ENCODE measurements at regions not wholly inside any gene's neighbourhood (a gene's known extent, or its start where the extent isn't known, plus 50 kb on each side); places are given as distances from the start of the nearest gene placed in this dataset.

GRCh38 chr2:176507786-176508185, 238.5 kb downstream of the MTX2 start:
- no peaks in the 10 kb centered on the region for H3K4me1 ChIP-seq (ENCODE audit: control insufficient read depth in 2 of 2, insufficient read depth in 2 of 2, low read length in 1 of 2)
- H3K9me3 ChIP-seq (ENCODE audit: control insufficient read depth in 2 of 2, insufficient read depth in 1 of 2, low read depth in 1 of 2, low read length in 1 of 2) = no peaks in the 10 kb centered on the region
- no peaks in the 10 kb centered on the region for H3K36me3 ChIP-seq (ENCODE audit: control insufficient read depth in 2 of 2, insufficient read depth in 2 of 2, low read length in 1 of 2)
- WGBS, 2 donors = 79 to 83% methylated on average over 3 of the region's 3 CpGs
- no peak overlapping the region for H3K27ac ChIP-seq (ENCODE audit: low read depth in 2 of 2, low read length in 1 of 2)
- H3K27me3 ChIP-seq (ENCODE audit: control insufficient read depth in 1 of 2, insufficient read depth in 2 of 2, low read length in 2 of 2) = no peaks in the 10 kb centered on the region
- H3K4me3 ChIP-seq (ENCODE audit: low read depth in 1 of 2, low read length in 2 of 2) = no peak overlapping the region

GRCh38 chr2:176508374-176508773, 239.1 kb downstream of the MTX2 start:
- WGBS, 2 donors = 94% methylated on average over 1 of the region's 1 CpG
- Histone ChIP-seq H3K27me3 (ENCODE audit: control insufficient read depth in 1 of 2, insufficient read depth in 2 of 2, low read length in 2 of 2) (no peaks in the 10 kb centered on the region), H3K27ac (ENCODE audit: low read depth in 2 of 2, low read length in 1 of 2) (no peak overlapping the region), H3K36me3 (ENCODE audit: control insufficient read depth in 2 of 2, insufficient read depth in 2 of 2, low read length in 1 of 2) (no peaks in the 10 kb centered on the region), H3K4me1 (ENCODE audit: control insufficient read depth in 2 of 2, insufficient read depth in 2 of 2, low read length in 1 of 2) (no peaks in the 10 kb centered on the region), H3K4me3 (ENCODE audit: low read depth in 1 of 2, low read length in 2 of 2) (no peak overlapping the region), H3K9me3 (ENCODE audit: control insufficient read depth in 2 of 2, insufficient read depth in 1 of 2, low read depth in 1 of 2, low read length in 1 of 2) (no peaks in the 10 kb centered on the region)

DNA sequence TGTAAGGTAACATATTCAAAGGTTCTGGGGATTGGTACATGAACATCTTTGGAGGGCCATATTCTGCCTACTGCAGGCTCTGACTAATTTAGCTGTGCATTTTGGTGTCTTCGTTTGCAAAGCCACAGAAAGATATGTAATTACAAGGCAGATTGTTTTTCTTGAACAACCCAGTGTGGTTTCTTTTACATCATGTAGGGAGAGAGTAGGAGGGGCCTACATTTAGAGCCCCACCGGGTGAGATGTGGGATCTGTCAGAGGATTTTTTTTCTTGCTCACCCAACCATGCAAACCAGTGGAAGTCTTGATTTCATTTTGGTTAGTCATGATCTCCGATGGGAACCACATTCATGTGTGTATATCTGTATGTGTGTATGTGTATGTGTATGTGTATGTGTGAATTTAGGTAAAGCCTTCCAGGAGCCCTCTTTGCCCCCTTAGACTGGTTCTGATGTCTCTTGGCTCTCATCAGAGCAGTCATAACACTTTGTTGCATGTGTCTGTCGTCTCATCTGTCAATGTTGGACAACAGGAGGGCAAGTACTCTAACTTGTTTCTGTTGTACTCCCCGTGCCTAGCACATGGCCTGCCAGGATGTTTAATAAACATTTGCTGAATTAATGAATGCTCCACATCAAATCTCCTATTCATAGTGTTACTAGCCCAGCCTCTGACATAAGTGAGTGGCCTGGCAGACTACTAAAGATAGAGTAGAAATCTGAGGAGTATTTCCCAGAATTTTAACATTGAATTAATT, 239.9 kb downstream of the MTX2 start:
- H3K4me3 ChIP-seq (ENCODE audit: low read depth in 1 of 2, low read length in 2 of 2) = no peak overlapping the region
- no peaks in the 10 kb centered on the region for H3K36me3 ChIP-seq (ENCODE audit: control insufficient read depth in 2 of 2, insufficient read depth in 2 of 2, low read length in 1 of 2)
- H3K27ac ChIP-seq (ENCODE audit: low read depth in 2 of 2, low read length in 1 of 2) = no peak overlapping the region
- no peaks in the 10 kb centered on the region for H3K9me3 ChIP-seq (ENCODE audit: control insufficient read depth in 2 of 2, insufficient read depth in 1 of 2, low read depth in 1 of 2, low read length in 1 of 2)
- H3K27me3 ChIP-seq (ENCODE audit: control insufficient read depth in 1 of 2, insufficient read depth in 2 of 2, low read length in 2 of 2) = no peaks in the 10 kb centered on the region
- 61 to 67% methylated on average over 5 of the region's 5 CpGs for WGBS, 2 donors
- H3K4me1 ChIP-seq (ENCODE audit: control insufficient read depth in 2 of 2, insufficient read depth in 2 of 2, low read length in 1 of 2) = no peaks in the 10 kb centered on the region

GRCh38 chr2:176514276-176514675, 245.0 kb downstream of the MTX2 start:
- Histone ChIP-seq H3K36me3 (ENCODE audit: control insufficient read depth in 2 of 2, insufficient read depth in 2 of 2, low read length in 1 of 2) (no peaks in the 10 kb centered on the region), H3K27ac (ENCODE audit: low read depth in 2 of 2, low read length in 1 of 2) (no peak overlapping the region), H3K27me3 (ENCODE audit: control insufficient read depth in 1 of 2, insufficient read depth in 2 of 2, low read length in 2 of 2) (no peaks in the 10 kb centered on the region), H3K9me3 (ENCODE audit: control insufficient read depth in 2 of 2, insufficient read depth in 1 of 2, low read depth in 1 of 2, low read length in 1 of 2) (no peaks in the 10 kb centered on the region), H3K4me1 (ENCODE audit: control insufficient read depth in 2 of 2, insufficient read depth in 2 of 2, low read length in 1 of 2) (no peaks in the 10 kb centered on the region), H3K4me3 (ENCODE audit: low read depth in 1 of 2, low read length in 2 of 2) (no peak overlapping the region)
- WGBS, 2 donors = 60 to 78% methylated on average over 5 of the region's 5 CpGs

GRCh38 chr2:176514805-176515500, 245.7 kb downstream of the MTX2 start:
- H3K9me3 ChIP-seq (ENCODE audit: control insufficient read depth in 2 of 2, insufficient read depth in 1 of 2, low read depth in 1 of 2, low read length in 1 of 2) = no peaks in the 10 kb centered on the region
- H3K27me3 ChIP-seq (ENCODE audit: control insufficient read depth in 1 of 2, insufficient read depth in 2 of 2, low read length in 2 of 2) = no peaks in the 10 kb centered on the region
- no peaks in the 10 kb centered on the region for H3K4me1 ChIP-seq (ENCODE audit: control insufficient read depth in 2 of 2, insufficient read depth in 2 of 2, low read length in 1 of 2)
- no peak overlapping the region for H3K4me3 ChIP-seq (ENCODE audit: low read depth in 1 of 2, low read length in 2 of 2)
- no peaks in the 10 kb centered on the region for H3K36me3 ChIP-seq (ENCODE audit: control insufficient read depth in 2 of 2, insufficient read depth in 2 of 2, low read length in 1 of 2)
- H3K27ac ChIP-seq (ENCODE audit: low read depth in 2 of 2, low read length in 1 of 2) = no peak overlapping the region
- 75 to 77% methylated on average over 6 of the region's 6 CpGs for WGBS, 2 donors

DNA sequence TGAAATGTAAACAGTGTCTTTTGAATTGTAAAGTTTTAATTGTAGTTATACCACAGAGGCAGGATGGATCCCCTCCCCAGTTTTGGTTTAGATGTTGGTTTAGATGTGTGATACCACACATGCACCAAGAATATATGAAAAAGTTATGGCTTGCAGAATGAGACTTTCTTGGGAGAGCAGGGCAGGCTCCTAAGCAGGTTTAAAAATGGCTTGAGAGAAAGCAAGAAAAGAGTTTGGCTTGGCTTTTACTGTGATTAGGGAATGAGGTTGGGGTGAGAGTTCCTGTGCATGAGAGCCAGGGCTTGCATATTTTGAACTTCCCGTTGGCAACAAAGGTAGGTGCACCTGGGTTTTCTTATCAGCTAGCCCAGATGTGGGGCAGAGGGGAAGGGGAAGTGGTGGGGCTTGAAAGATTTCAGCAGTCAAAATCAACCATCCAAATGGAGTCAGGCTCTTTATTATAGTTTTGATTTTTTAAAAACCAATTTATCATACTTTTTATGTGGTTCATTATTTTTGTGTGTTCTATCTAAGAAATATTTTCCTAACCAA, 246.9 kb downstream of the MTX2 start:
- 19 to 60% methylated on average over 1 of the region's 1 CpG for WGBS, 2 donors
- Histone ChIP-seq H3K9me3 (ENCODE audit: control insufficient read depth in 2 of 2, insufficient read depth in 1 of 2, low read depth in 1 of 2, low read length in 1 of 2) (no peaks in the 10 kb centered on the region), H3K4me3 (ENCODE audit: low read depth in 1 of 2, low read length in 2 of 2) (no peak overlapping the region)

DNA sequence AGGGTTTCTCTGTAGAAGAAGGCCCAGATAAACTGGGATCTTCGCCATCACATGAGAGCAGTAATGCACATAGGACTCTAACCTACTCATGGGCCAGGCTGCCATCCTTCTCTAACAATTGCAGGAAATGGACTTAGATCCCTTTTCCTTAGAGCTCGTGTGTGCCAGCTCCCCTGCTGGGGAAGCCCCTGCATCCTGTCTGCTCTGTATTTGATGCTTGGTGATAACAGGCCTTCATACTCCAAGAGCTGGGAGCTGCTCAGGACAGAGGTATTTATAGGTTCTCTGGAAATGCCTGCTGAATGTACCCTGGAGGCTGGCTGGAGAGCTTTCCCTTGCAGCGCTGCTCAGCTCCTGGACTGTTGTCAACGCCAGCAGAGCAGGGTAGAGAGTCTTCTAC, 249.6 kb downstream of the MTX2 start:
- Histone ChIP-seq H3K36me3 (ENCODE audit: control insufficient read depth in 2 of 2, insufficient read depth in 2 of 2, low read length in 1 of 2) (no peaks in the 10 kb centered on the region), H3K4me3 (ENCODE audit: low read depth in 1 of 2, low read length in 2 of 2) (no peak overlapping the region), H3K9me3 (ENCODE audit: control insufficient read depth in 2 of 2, insufficient read depth in 1 of 2, low read depth in 1 of 2, low read length in 1 of 2) (no peaks in the 10 kb centered on the region), H3K27me3 (ENCODE audit: control insufficient read depth in 1 of 2, insufficient read depth in 2 of 2, low read length in 2 of 2) (no peaks in the 10 kb centered on the region), H3K4me1 (ENCODE audit: control insufficient read depth in 2 of 2, insufficient read depth in 2 of 2, low read length in 1 of 2) (no peaks in the 10 kb centered on the region), H3K27ac (ENCODE audit: low read depth in 2 of 2, low read length in 1 of 2) (no peak overlapping the region)
- WGBS, 2 donors = 65 to 71% methylated on average over 4 of the region's 4 CpGs

More for the DNA sequence above, 246.9 kb downstream of the MTX2 start:
- Histone ChIP-seq H3K27ac (ENCODE audit: low read depth in 2 of 2, low read length in 1 of 2) (no peak overlapping the region), H3K4me1 (ENCODE audit: control insufficient read depth in 2 of 2, insufficient read depth in 2 of 2, low read length in 1 of 2) (no peaks in the 10 kb centered on the region), H3K27me3 (ENCODE audit: control insufficient read depth in 1 of 2, insufficient read depth in 2 of 2, low read length in 2 of 2) (no peaks in the 10 kb centered on the region), H3K36me3 (ENCODE audit: control insufficient read depth in 2 of 2, insufficient read depth in 2 of 2, low read length in 1 of 2) (no peaks in the 10 kb centered on the region)

DNA sequence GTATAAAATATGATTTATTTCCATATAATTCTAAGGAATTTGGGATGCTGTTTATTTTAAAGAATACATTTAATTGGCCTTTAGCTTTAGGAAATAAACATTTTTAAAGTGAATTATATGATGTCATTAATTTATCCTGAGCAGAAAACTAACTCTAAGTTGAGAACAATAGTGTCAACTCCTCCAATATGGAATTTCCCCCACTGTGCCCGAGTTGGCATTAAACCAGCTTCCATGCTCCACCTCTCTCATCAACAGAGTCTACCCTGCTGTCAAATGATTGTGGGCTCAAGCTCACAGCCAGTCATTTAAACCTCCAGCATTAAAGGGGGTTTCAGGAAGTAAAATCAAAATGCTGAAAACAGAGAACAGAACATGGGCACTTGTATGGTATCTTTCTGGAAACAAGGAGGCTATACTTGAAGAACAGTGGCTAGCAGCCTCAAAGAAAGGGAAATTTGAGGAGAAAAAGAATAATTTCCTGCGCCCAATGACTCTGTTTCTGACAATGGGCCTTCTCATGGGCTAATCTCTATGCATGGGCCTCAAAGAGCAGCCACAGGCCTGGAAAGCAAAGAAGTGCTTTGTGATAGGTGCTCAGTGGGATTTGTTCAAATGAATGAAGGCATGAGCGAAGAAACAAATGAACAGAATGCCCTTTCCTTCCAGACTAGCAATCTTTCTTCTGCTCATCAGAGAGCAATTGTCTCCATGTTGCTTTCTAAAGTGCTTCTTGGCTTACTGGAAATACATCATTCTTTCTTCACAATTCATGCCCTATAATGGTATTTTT, 252.8 kb downstream of the MTX2 start:
- Histone ChIP-seq H3K27me3 (ENCODE audit: control insufficient read depth in 1 of 2, insufficient read depth in 2 of 2, low read length in 2 of 2) (no peaks in the 10 kb centered on the region), H3K4me3 (ENCODE audit: low read depth in 1 of 2, low read length in 2 of 2) (no peak overlapping the region), H3K27ac (ENCODE audit: low read depth in 2 of 2, low read length in 1 of 2) (no peak overlapping the region), H3K9me3 (ENCODE audit: control insufficient read depth in 2 of 2, insufficient read depth in 1 of 2, low read depth in 1 of 2, low read length in 1 of 2) (no peaks in the 10 kb centered on the region), H3K4me1 (ENCODE audit: control insufficient read depth in 2 of 2, insufficient read depth in 2 of 2, low read length in 1 of 2) (no peaks in the 10 kb centered on the region), H3K36me3 (ENCODE audit: control insufficient read depth in 2 of 2, insufficient read depth in 2 of 2, low read length in 1 of 2) (no peaks in the 10 kb centered on the region)
- WGBS, 2 donors = 58 to 71% methylated on average over 3 of the region's 3 CpGs

DNA sequence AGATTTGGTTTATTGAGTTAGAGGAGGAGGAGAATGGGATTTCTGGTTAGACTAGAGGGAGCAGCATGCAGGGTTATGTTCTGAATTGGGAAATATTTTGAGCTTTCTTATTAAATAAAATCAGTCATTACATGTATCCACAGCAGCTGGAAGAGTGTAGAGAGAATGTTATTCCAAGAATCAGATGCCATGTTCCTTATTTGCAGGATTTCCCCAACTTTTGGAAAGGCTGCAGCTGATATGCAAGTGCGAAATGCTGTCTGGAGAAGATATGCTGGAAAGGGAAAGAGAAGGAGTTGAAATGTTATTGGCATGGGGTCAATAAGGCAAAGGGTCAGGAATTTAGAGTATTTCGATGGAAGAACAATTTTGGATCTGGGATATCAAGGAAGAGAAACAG, 255.8 kb downstream of the MTX2 start:
- peaks cover 0 to 3% of the 10 kb centered on the region in 2 donors for H3K36me3 ChIP-seq (ENCODE audit: control insufficient read depth in 2 of 2, insufficient read depth in 2 of 2, low read length in 1 of 2)
- H3K27ac ChIP-seq (ENCODE audit: low read depth in 2 of 2, low read length in 1 of 2) = no peak overlapping the region
- peaks cover 0 to 3% of the 10 kb centered on the region in 2 donors for H3K27me3 ChIP-seq (ENCODE audit: control insufficient read depth in 1 of 2, insufficient read depth in 2 of 2, low read length in 2 of 2)
- H3K4me1 ChIP-seq (ENCODE audit: control insufficient read depth in 2 of 2, insufficient read depth in 2 of 2, low read length in 1 of 2) = no peaks in the 10 kb centered on the region
- no peaks in the 10 kb centered on the region for H3K9me3 ChIP-seq (ENCODE audit: control insufficient read depth in 2 of 2, insufficient read depth in 1 of 2, low read depth in 1 of 2, low read length in 1 of 2)
- no peak overlapping the region for H3K4me3 ChIP-seq (ENCODE audit: low read depth in 1 of 2, low read length in 2 of 2)
- WGBS, 2 donors = 71 to 80% methylated on average over 2 of the region's 2 CpGs
